GM21786 (cell line): ENCODE measurements at regions not wholly inside any gene's neighbourhood (a gene's known extent, or its start where the extent isn't known, plus 50 kb on each side); places are given as distances from the start of the nearest gene placed in this dataset.

Experiments used
- ATAC-seq: cut with Tn5 transposase; IDR thresholded peaks from one replicate; pipeline ENCODE4 v1.9.1; 2021; ENCODE audit not compliant: unreplicated experiment

DNA sequence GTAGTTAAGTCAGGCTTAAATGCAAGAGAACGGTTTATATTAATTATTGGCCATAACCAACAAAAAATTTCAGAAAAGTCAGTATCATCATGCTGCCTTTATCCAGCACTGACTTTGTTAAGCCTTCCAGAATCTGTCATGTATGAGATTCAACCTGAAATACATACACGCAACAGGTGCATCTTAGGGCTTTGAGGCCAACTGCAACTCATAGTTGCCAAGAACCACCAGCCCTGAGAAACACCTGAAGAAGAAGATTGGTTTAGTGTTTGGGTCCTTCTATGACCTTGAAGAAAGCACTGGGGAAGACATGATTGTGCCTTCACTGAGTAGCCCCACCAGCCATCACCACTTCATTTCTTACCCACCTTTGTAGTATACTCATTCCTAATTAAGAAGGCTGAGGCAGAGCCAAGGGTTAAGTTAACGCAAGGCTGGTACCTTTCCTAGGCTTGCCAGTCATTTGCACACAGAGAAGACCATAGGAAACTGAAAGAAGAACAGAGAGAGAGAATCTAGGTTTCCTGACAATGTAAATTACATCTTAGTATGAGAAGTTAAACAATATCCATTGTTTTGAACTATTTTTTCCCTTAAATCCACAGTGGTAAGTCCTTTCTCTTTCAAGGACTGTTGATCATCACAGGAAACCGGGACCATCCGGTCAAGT is 200.1 kb upstream of the PRKCQ start:
- ATAC-seq, result peak; percentile 41

DNA sequence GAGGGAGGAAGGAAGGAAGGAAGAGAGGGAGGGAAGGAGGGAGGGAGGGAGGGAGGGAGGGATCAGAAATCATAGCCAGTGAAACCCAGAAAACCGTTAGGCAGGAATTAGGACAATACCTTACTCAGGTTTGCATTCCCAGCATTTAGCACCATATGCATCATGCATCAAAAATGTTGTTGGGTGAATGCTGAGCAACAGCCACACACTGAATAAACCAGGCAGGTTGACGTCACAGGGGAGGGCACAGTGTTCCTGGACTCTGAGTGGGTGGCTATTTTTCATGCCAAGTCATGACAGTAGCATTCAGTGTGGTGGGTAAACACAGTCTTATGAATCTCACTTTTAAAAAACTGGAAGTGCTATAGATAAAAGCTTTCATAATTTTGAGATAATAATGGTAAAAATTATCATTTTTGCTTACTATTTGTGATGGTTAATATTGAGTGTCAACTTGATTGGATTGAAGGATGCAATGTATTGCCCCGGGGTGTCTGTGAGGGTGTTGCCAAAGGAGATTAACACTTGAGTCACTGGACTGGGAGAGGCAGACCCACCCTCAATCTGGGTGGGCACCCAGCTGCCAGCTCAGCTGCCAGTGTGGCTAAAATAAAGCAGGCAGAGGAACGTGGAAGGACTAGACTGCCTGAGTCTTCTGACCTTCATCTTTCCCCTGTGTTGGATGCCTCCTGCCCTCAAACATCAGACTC is 199.1 kb upstream of the PRKCQ start:
- no peak for ATAC-seq

DNA sequence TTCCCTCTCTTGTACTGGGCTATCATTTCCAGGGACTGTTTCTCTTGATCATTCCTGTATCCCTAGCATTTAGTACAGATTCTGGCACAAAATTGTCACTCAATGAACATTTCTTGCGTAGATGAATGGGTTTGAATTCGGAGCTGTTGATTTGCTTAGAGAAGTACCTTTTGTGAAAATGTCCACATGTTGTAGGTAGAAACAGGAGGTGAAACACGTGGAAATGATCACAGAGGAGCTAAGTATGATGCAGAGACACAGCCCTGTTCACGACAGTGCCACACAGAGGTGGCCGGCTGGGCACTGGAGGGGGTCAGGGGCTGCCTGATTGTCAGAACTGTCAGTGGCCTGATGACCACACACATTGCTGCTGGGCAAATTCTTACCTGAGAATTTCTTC is 196.1 kb upstream of the PRKCQ start:
- ATAC-seq, result no peak

DNA sequence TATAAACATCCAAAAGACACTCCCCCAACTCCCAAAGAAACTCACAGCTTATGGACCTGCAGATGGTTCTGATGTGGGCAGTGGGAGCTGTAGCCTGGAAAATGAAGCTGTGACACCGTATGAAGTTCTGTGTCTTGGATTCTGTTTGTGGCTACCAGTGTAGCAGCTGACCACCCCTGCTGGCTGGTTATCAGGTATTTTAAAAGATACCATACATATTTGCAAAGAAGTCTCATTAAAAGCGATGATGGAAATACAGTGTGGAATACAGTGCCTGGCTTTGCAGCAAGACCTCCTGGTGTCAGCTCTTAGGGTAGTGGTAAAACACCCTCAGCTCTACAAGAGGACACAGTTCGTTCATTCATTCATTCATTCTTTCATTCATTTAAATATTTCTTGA is 194.3 kb upstream of the PRKCQ start:
- no peak for ATAC-seq

DNA sequence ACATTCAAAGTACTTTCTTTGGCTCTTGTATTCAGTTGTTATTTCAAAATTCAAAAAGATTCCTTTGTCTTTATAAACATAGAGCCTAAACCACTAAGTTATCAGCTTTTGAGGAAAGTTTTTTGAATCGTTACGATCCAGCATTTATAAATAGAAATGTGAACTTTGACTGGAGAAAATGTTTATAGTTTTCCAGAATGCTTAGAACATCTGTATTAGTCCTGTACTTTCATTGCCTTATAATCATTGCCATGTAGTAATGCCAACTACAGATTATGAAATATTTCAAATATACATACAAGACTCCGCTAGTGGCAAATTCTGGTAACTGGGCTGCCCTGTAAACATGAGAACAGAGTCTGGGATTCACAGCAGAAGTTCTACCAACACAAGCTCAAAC is 191.3 kb upstream of the PRKCQ start:
- ATAC-seq, result no peak

DNA sequence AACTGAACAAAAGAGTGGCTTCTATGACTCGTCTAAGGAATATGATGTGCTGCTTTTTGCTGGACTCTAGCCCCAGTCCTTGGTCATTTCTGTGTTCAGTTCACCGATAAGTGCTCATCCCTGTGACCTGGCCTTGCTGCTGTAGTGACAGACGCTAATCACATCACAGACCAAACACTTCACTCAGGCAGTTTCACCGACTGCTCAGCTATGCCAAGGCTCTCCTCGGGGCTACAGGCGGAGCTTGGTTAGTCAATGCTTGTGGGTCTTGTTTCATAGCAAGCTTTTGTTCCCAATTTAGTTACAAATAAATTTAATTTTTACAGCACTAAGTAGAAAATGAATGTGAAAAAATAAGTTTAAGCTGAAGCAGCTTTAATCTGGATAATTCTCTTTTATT is 190.8 kb upstream of the PRKCQ start:
- ATAC-seq, result no peak

DNA sequence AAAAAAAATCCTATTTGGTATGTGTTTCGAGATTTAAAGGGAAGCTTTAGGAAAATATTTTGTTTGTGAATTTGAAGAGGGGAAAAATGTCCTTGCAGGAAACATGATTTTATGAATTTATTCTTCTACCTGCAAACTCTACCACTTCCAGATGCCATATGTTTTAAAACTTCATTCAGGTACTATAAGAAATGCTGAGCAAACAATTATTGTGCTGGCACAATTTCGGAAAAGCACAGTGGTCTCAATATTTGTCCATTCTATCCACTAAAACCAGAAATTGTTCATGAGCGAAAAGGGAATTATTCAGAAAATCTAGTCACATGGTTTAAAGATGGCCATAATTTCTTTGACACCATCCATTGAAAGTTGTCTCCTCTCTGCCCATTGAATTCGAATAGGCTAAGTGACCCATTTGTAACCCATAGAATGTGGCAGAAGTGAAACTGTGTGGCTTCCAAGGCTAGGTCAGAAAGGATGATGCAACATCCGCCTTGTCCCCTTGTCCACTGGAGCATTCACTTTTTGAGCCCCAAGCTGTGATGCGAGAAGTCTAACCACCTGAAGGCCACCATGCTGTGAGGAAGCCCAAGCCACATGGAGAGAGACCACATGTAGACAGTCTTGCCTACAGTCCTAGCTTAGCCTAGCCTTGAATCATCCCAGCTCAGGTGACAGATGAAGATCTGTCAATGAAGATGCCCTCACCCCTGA is 189.8 kb upstream of the PRKCQ start:
- ATAC-seq, result peak; percentile 62

DNA sequence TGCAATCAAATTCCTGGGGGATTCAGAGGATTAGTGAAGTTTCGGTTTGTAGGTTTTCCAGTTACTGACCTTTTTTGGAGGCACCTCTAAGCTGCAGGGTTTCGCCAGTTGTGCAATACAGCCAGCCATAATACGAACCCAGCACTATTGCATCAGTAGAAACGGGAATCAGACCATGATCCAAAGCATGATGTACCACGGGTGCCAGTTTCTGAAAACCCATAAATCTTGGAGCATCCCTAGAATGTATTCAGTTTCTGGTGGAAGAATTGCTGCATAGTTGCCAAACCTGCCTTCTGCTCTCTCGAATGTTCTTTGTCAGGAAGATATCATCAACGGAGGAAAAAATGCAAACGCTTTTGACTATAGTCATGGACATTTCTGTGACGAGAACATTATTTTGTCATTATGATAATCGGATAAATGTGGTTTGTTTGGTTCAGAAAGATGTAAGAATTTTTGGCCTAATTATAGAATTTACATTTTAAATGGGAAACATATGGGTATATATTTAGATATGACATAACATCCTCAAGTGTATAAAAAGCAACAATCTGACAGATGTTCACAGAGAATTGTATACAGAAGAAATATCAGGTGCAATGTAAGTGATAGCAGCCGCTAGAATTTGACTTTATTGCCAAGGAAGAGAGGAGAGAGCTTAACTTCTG is 186.2 kb upstream of the PRKCQ start:
- no peak for ATAC-seq

DNA sequence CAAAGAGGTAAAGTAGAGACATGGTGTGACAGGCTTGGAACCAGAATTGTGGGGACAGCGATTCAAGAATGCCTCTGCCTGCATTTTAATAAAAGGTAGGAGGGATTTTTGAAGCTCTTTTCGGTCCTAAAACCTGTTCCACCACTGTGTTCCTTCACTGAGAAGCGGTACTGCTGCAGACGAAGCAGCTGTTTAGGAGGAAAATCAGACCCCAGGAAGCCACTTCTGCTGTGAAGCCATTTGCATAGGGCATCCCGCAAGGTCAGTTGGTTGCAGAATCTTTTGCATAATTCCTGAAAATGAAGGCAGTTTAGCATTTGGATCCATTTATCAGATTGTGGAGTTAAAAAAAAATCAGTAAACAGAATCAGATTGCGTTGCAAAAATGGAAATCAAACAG is 183.3 kb upstream of the PRKCQ start:
- no peak for ATAC-seq

DNA sequence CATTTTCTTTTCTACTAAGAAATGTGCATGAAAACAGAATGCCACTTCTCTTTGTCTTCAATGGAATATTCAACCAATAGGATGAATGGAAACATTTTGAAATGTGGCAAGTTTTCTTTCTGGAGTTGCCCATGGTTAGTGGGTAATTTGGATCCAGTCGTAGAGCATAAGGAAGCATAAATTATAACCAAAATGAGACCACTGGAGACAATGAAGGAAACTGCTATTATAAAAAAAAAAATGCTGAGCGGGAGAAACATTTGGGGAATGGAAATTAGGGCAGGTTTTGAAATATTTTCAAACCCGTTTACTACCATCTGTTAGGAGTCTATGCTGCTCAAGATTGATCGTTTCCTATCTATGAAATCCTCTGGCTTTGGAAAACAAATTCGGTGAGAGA is 182.9 kb upstream of the PRKCQ start:
- ATAC-seq, result no peak

DNA sequence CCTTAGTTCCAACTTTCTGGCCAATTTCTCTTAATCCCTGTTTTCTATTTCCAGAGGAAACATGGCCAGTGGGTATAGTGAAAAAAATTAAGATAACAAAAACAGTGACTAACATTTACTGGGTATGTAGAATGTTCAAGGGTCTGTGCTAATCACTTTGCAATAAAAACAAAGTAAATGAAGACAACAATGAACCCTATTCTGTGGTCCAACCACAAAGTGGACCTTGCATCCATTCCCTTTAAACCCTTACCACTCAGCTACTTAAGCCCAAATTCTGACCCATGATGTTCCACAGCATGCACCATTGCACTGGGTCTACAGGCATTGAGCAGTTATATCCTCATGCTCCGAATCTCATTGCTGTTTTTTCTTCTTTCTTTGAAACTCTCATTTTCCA is 179.9 kb upstream of the PRKCQ start:
- no peak for ATAC-seq

DNA sequence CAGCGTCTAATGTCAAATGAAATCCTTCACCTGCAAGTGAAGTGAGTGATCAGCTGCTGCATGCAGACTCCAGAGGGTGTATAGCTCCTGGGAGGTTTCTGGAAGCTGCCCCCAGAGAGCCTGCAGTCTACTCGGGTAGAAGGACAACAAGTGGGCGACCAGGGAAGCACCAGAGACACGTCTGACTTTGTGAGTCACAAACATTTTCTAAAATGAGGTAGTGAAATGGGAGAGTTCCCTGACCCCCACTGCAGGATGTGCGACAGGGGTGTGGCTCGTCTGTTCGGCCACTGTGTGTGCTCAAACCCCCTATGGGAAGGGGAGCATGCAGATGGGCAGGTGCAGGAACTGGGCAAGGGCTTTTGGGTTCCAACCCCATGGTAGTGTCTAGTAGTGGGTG is 177.1 kb upstream of the PRKCQ start:
- ATAC-seq, result no peak

DNA sequence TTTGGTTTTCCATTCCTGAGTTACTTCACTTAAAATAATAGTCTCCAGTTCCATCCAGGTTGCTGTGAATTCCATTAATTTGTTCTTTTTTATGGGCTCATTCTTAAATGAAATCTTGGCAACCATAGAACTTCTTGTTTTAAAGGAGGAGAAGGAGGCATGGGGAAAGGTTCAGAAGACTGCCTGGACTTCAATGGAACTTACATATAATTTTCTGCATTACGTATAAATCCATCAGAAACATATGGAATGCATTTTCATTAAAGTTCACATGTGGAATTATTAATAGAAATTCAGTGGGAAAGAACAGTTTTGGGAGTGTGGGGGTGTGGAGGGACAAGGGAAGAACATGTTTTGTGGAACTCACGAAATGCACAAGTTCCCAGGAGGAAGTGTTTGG is 176.6 kb upstream of the PRKCQ start:
- no peak for ATAC-seq

DNA sequence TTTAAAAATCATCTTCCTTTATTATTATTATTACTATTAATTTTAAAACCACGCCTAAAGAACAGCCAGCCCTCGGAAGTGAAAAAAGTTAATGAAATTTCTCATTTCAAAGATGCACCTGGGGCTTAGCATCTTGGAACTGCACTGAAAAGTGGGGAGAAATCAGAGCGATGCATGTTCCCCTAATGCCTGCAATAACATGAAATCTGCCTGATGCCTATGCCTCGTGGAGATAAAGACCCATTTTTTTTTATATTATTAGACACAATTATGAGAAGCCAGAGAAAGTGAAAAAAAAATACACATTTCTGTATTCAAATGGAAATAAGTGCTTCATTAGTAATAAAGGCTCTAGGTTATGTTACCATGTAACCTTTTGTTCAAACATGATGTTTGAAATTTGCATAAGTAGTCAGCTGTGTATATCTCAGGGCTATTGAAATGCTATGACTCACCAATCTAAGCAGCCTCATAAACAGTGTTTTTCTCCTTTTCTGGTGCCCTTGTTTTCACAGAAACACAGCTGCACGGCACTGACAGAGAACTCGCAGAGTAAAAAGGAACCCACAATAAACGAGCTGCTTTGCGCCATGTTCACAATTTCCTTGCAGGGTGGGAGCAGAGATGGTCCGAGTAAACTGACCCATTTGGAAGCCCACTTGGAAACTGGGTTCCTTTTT is 175.8 kb upstream of the PRKCQ start:
- no peak for ATAC-seq

DNA sequence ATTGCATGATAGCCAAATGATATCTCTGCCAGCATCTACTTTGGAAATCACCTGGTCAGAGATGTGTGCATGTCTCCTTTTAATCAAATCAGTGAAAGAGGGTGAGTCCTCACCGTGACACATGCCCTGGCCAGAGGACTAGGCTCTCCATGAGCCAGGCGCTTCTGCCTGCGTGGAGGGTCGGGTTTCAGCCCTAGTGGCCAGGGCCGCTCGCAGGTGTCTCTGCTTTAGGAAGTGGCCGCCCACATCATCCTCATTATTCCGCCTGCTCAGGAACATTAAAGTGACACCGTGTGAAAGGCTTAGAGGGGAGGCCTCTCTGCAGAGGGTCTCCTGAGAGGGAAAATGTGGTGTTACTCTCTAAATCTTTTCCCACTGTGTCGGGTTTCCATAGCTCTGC is 173.6 kb upstream of the PRKCQ start:
- no peak for ATAC-seq

DNA sequence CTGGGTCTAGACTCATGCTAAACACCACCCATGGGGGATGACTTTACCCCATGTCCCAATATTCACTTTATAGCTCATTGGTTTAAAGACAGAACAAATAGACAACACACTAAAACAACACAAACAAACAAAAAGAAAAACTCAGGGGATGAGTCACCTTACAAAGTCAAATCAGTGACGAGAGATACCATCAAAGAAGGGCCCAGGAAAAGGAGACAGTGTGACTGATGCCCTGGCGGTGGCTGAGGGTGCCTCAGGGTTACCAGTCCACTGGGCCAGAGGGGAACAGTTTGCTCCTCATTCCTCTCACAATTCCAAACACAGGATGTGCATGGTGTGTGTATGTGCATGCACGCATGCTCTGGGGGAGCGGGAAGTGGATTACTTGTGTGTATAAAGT is 171.3 kb upstream of the PRKCQ start:
- ATAC-seq, result no peak

DNA sequence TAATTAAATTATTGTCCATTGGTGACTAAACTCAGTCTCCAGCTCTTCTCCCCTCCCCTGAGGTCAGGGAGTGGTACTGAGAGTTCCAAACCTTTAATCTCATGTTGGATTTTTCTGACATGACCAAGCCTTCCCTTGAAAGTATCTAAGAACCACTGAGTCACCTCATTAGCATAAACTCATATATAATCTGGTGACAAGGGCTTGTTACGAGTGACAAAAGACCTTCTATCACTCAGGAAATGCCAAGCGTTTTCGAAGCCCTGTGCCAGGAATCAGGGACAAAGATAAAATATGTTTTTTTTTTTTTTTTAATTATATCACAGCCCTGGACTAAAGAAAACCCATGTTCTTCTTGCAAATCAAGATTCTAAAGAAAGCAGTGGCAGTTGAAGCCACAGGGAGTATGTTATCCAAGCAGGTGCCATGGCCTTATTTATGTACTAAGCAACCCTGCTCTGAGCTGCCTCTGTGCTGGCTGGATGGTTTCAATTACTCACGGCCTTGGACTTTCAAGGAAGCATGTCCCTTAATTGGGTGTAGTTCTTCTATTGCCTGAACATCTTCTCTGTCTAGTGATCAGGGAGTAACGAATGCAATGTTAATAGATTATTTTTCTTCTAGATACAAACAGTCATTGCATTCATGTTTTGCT is 169.0 kb upstream of the PRKCQ start:
- no peak for ATAC-seq

DNA sequence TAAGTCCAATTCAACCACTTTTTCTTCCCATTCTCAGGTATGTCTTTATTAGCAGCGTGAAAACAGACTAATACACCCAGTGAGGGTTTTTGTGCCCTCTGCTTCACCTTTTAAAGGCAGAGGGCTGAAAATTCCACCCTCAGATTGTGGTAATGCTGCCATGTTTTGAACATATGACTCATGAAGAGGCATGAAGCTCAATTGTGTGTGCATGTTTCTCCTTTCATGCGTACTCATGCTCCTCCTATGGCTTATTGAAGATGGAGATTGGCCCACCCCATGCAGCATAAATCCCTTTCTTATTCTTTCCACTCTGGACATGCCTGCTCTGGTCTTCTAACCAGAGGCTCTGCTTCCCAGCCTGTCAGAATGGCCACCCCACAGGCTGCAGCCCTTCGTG is 168.0 kb upstream of the PRKCQ start:
- no peak for ATAC-seq

DNA sequence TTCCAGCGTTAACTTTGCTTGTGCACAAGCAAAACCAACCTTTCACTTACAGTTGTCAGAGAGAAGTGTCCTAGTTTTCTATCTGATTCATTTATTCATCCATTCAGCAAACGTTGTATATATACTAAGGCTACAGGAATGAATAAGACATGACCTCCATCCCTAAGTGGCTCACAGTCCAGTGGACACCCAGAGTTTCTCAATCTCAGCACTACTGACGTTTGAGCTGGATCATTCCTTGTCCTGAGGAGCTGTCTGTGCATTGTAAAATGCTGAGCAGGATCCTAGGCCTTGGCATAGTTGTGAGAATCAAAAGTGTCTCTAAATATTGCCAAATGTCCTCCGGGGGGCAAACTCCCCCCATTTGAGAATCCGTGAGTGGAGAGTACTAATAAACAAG is 166.7 kb upstream of the PRKCQ start:
- ATAC-seq, result no peak

DNA sequence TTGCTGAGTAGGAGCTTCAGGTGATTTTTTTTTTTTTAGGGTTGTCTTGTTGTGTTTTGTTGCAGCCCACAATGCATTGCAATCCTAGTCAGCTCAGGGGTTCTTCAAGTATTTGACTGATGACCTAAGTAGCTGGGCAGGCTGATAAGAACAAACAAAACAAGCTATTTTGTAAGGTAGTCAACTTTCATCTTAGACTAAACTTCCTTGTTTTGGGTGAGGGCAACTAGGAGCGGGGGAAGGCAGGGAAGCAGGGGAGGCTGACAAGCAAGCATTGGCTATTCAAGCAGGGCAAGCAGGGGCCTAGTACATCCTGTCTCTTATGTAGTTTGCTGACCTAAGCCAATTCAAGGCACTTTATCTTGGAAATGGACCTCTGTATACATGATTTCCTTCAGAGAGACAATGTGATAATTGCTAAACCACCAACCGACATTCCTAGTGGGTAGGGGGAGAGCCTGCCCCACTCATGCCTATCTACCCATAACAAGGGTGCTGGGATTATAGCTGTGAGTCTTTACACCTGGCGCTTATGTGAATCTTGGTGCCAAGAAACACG is 163.3 kb upstream of the PRKCQ start:
- ATAC-seq, result no peak
